ENCODE measurements at regions not wholly inside any gene's neighbourhood (a gene's known extent, or its start where the extent isn't known, plus 50 kb on each side); places are given as distances from the start of the nearest gene placed in this dataset.
A peak's percentile ranks its signal among the peaks of the same experiment; 100 is the strongest.
"Not testable (repeated sequence)": the region's sequence is repeated elsewhere in the genome, so short reads cannot be mapped to it uniquely, and the experiment has no call there.

DNA sequence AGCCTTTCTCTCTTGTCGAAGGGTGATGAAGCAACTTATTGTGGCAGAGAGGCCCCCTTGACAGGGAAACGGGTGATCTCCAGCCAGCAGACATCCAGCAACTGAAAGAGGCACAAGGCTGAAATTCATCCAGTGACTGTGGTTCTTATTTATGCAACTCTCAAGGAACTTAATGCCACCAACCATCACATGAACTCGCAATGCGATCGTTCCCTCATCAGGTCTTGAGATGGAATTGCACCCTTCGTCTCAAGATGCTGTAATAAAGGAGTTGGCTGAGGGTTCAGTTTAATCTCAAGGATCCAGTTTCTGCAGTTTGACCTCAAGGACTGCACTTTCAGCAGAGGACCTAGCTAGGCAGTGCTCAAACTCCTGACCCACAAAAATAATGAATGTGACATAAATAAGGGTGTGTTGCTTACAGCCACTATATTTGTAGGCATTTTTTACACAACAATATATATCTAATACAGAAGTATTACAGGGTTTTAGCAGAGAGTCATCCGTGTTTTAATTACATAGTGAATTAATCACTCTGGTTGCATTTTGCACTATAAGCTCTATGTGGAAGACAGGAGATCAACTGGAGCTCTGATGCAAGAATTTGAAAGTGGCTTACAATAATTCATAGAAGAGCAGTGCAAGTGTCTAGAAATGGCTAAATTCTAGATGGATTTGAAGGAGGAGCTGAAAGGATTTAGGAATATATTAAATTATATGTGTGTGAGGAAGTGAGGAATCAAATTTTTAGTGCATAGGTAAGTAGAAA is 957.8 kb upstream of the CTNND2 start:
- Mint-ChIP-seq H3K27ac (no peak overlapping the region; the same call in 1 of the 2 replicates), H3K4me3 (no peak overlapping the region), H3K4me1 (peaks cover 14% of the 10 kb centered on the region), H3K27me3 (ENCODE audit: insufficient read depth, low read depth, poor library complexity) (no peaks in the 10 kb centered on the region), H3K9me3 (peaks cover 6% of the 10 kb centered on the region), H3K36me3 (ENCODE audit: low read depth) (peaks cover 13% of the 10 kb centered on the region; the same call in 2 of the 3 replicates)
- no peak overlapping the region for H3K27ac ChIP-seq (ENCODE audit: low read depth)
- H3K4me1 ChIP-seq (ENCODE audit: insufficient read depth) = peaks cover 11% of the 10 kb centered on the region
- H3K4me2 ChIP-seq = no peak overlapping the region
- peaks cover 11% of the 10 kb centered on the region for H3K9me2 ChIP-seq (ENCODE audit: insufficient read depth)
- no peaks in the 10 kb centered on the region for H3F3A ChIP-seq (replicated peaks; ENCODE audit: low read depth)
- no peak overlapping the region for H2AFZ ChIP-seq
- H3K27me3 ChIP-seq (ENCODE audit: insufficient read depth) = no peaks in the 10 kb centered on the region
- H3K4me3 ChIP-seq = no peak overlapping the region
- ATAC-seq (peak; percentile 46), DNase-seq (ENCODE audit: low spot score) (peak; percentile 64)
- no peaks in the 10 kb centered on the region for H3K36me3 ChIP-seq (ENCODE audit: insufficient read depth)
- TF ChIP-seq POLR2AphosphoS5 (IDR thresholded peaks at IDR 0.05; ENCODE audit: low read depth) = no peak
- TF ChIP-seq, protein P1, sequence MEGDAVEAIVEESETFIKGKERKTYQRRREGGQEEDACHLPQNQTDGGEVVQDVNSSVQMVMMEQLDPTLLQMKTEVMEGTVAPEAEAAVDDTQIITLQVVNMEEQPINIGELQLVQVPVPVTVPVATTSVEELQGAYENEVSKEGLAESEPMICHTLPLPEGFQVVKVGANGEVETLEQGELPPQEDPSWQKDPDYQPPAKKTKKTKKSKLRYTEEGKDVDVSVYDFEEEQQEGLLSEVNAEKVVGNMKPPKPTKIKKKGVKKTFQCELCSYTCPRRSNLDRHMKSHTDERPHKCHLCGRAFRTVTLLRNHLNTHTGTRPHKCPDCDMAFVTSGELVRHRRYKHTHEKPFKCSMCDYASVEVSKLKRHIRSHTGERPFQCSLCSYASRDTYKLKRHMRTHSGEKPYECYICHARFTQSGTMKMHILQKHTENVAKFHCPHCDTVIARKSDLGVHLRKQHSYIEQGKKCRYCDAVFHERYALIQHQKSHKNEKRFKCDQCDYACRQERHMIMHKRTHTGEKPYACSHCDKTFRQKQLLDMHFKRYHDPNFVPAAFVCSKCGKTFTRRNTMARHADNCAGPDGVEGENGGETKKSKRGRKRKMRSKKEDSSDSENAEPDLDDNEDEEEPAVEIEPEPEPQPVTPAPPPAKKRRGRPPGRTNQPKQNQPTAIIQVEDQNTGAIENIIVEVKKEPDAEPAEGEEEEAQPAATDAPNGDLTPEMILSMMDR (conservative IDR thresholded peaks at IDR 0.05; ENCODE audit: low read depth in 2 of 2) = peak; percentile 28 to 44; a peak in 3 of 4 replicates
- H4K20me1 ChIP-seq (replicated peaks; ENCODE audit: insufficient read depth) = no peaks in the 10 kb centered on the region
- H3K79me2 ChIP-seq (replicated peaks; ENCODE audit: insufficient read depth) = no peaks in the 10 kb centered on the region

DNA sequence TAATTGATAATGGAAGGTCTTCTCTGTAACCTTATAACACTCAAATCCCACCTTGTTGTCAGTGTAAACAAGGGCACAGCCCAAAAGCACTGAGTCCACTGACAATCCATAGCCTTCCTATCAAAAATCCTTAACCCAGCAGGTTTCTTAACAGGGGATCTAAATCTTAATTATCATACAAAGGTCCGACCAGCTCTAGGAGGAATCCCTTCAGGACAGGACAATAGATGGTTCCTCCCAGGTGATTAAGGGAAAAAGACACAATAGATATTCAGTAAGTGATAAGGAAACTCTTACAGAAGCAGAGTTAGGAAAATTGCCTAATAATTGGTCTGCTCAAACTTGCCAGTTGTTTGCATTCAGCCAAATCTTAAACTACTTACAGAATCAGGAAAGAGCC is 951.9 kb upstream of the CTNND2 start:
- not testable (repeated sequence) for H3K27ac ChIP-seq (ENCODE audit: low read depth); H3K27me3 ChIP-seq (ENCODE audit: insufficient read depth); DNase-seq (ENCODE audit: low spot score); H3K36me3 ChIP-seq (ENCODE audit: insufficient read depth); H3K27ac Mint-ChIP-seq; H3K27me3 Mint-ChIP-seq (ENCODE audit: insufficient read depth, low read depth, poor library complexity); H3K79me2 ChIP-seq (replicated peaks; ENCODE audit: insufficient read depth); ATAC-seq; H3F3A ChIP-seq (replicated peaks; ENCODE audit: low read depth); H3K4me3 Mint-ChIP-seq; H3K4me3 ChIP-seq; H4K20me1 ChIP-seq (replicated peaks; ENCODE audit: insufficient read depth); H3K9me3 Mint-ChIP-seq
- peak overlapping the region; percentile 42; the same call in 1 of the 2 replicates for H3K4me2 ChIP-seq
- H3K4me1 ChIP-seq (ENCODE audit: insufficient read depth) = peaks cover 10% of the 10 kb centered on the region
- Mint-ChIP-seq H3K4me1 (peaks cover 12% of the 10 kb centered on the region; the same call in 2 of the 3 replicates), H3K36me3 (ENCODE audit: low read depth) (peaks cover 13% of the 10 kb centered on the region; the same call in 2 of the 3 replicates)
- H3K9me2 ChIP-seq (ENCODE audit: insufficient read depth) = peaks cover 20% of the 10 kb centered on the region
- H2AFZ ChIP-seq = peak overlapping the region; percentile 12; the same call in 1 of the 2 replicates

DNA sequence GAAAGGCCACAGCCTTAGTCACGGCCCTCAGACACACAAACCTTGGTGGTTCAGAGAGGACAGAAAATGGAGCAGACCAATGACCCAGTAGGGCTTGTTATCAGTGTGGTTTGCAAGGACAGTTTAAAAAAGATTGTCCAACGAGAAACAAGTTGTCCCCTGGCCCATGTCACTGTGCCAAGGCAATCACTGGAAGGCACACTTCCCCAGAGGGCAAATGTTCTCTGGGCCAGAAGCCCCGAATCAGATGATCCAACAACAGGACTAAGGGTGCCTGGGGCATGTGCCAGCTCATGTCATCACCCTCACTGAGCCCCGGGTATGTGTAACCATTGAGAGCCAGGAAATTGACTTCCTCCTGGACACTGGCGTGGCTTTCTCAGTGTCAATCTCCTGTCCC is 950.1 kb upstream of the CTNND2 start:
- H3F3A ChIP-seq (replicated peaks; ENCODE audit: low read depth) = no peaks in the 10 kb centered on the region
- ATAC-seq (no peak), DNase-seq (ENCODE audit: low spot score) (no peak)
- Mint-ChIP-seq H3K36me3 (ENCODE audit: low read depth) (peaks cover 8% of the 10 kb centered on the region; the same call in 2 of the 3 replicates), H3K4me3 (no peak overlapping the region), H3K9me3 (peaks cover 6% of the 10 kb centered on the region), H3K27me3 (ENCODE audit: insufficient read depth, low read depth, poor library complexity) (peaks cover 4% of the 10 kb centered on the region), H3K27ac (no peak overlapping the region), H3K4me1 (peaks cover 12% of the 10 kb centered on the region; the same call in 2 of the 3 replicates)
- H3K9me2 ChIP-seq (ENCODE audit: insufficient read depth) = peaks cover 20% of the 10 kb centered on the region
- no peaks in the 10 kb centered on the region for H3K36me3 ChIP-seq (ENCODE audit: insufficient read depth)
- H3K4me1 ChIP-seq (ENCODE audit: insufficient read depth) = peaks cover 7% of the 10 kb centered on the region; the same call in 1 of the 2 replicates
- no peaks in the 10 kb centered on the region for H4K20me1 ChIP-seq (replicated peaks; ENCODE audit: insufficient read depth)
- H3K27ac ChIP-seq (ENCODE audit: low read depth) = no peak overlapping the region
- H3K4me3 ChIP-seq = no peak overlapping the region
- no peak overlapping the region for H2AFZ ChIP-seq
- H3K4me2 ChIP-seq = no peak overlapping the region
- no peaks in the 10 kb centered on the region for H3K27me3 ChIP-seq (ENCODE audit: insufficient read depth)
- no peaks in the 10 kb centered on the region for H3K79me2 ChIP-seq (replicated peaks; ENCODE audit: insufficient read depth)
- TF ChIP-seq, protein P1 (conservative IDR thresholded peaks at IDR 0.05; ENCODE audit: low read depth in 2 of 2) = no peak
- TF ChIP-seq CREB1 (CRISPR knock-in tag; IDR thresholded peaks at IDR 0.05; ENCODE audit: low read depth) = no peak
- TF ChIP-seq EZH2phosphoT487 (IDR thresholded peaks at IDR 0.05; ENCODE audit: unreplicated experiment) = no peak
- TF ChIP-seq, protein P2, sequence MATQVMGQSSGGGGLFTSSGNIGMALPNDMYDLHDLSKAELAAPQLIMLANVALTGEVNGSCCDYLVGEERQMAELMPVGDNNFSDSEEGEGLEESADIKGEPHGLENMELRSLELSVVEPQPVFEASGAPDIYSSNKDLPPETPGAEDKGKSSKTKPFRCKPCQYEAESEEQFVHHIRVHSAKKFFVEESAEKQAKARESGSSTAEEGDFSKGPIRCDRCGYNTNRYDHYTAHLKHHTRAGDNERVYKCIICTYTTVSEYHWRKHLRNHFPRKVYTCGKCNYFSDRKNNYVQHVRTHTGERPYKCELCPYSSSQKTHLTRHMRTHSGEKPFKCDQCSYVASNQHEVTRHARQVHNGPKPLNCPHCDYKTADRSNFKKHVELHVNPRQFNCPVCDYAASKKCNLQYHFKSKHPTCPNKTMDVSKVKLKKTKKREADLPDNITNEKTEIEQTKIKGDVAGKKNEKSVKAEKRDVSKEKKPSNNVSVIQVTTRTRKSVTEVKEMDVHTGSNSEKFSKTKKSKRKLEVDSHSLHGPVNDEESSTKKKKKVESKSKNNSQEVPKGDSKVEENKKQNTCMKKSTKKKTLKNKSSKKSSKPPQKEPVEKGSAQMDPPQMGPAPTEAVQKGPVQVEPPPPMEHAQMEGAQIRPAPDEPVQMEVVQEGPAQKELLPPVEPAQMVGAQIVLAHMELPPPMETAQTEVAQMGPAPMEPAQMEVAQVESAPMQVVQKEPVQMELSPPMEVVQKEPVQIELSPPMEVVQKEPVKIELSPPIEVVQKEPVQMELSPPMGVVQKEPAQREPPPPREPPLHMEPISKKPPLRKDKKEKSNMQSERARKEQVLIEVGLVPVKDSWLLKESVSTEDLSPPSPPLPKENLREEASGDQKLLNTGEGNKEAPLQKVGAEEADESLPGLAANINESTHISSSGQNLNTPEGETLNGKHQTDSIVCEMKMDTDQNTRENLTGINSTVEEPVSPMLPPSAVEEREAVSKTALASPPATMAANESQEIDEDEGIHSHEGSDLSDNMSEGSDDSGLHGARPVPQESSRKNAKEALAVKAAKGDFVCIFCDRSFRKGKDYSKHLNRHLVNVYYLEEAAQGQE (IDR thresholded peaks at IDR 0.05; ENCODE audit: unreplicated experiment) = no peak
- TF ChIP-seq ZNF331 (CRISPR knock-in tag; IDR thresholded peaks at IDR 0.05; ENCODE audit: low read depth) = no peak
- TF ChIP-seq STAT1 (IDR thresholded peaks at IDR 0.05; ENCODE audit: unreplicated experiment) = no peak

Measured in GM23338 (cell line).